ENCODE measurements at regions not wholly inside any gene's neighbourhood (a gene's known extent, or its start where the extent isn't known, plus 50 kb on each side); places are given as distances from the start of the nearest gene placed in this dataset.

DNA sequence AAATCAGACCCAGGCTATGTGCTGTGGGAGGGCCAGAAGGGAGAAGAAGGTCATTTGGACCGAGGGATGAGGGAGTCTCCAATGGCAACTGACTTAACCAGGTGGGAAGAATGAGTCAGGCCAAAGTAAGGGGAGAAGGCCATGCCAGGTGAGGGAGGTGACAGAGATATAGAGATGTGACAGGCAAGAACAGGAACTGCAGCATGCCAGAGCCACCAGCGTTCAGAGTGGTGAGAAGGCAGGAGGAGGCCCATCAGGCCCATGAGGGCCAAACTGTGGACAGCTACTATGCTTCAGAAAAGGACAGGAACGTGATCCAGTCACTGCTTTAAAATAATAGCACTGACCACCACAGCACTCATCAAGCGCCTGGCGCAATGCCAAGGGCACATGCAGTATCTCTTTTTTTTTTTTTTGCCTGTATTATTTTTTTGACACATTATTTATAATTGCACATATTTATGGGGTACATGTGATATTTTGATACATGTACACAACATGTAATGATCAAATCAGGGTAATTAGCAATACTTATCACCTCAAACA lies 154.3 kb upstream of the IGF1R start:
- no peak for DNase-seq (ENCODE audit: low read depth)
- no peak overlapping the region for H3K4me3 ChIP-seq (ENCODE audit: low read length)
- TF ChIP-seq, protein P1, sequence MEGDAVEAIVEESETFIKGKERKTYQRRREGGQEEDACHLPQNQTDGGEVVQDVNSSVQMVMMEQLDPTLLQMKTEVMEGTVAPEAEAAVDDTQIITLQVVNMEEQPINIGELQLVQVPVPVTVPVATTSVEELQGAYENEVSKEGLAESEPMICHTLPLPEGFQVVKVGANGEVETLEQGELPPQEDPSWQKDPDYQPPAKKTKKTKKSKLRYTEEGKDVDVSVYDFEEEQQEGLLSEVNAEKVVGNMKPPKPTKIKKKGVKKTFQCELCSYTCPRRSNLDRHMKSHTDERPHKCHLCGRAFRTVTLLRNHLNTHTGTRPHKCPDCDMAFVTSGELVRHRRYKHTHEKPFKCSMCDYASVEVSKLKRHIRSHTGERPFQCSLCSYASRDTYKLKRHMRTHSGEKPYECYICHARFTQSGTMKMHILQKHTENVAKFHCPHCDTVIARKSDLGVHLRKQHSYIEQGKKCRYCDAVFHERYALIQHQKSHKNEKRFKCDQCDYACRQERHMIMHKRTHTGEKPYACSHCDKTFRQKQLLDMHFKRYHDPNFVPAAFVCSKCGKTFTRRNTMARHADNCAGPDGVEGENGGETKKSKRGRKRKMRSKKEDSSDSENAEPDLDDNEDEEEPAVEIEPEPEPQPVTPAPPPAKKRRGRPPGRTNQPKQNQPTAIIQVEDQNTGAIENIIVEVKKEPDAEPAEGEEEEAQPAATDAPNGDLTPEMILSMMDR (conservative IDR thresholded peaks at IDR 0.05; ENCODE audit: low read depth, low read length) = no peak

DNA sequence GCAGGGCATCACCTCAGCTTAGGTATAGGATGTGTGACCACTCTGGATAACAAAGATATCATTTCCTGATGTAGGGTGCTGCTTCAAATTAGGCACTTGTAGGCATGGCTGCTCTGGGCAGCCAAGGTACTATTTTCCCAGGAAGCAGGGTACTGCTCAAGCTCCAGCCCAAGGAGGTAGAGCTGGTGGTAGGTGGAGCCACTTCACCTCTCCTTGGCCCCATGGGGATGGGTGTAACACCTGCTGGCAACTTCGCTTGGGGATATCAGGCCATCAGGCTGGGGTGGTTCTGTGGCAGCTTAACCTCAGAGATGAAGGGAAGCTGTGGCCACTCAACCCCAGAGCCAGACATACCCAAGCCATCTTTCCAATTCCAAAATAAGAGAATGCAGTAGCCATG lies 147.1 kb upstream of the IGF1R start:
- DNase-seq (ENCODE audit: low read depth) = no peak
- no peak overlapping the region for H3K4me3 ChIP-seq (ENCODE audit: low read length)
- TF ChIP-seq, protein P1 (conservative IDR thresholded peaks at IDR 0.05; ENCODE audit: low read depth, low read length) = no peak

DNA sequence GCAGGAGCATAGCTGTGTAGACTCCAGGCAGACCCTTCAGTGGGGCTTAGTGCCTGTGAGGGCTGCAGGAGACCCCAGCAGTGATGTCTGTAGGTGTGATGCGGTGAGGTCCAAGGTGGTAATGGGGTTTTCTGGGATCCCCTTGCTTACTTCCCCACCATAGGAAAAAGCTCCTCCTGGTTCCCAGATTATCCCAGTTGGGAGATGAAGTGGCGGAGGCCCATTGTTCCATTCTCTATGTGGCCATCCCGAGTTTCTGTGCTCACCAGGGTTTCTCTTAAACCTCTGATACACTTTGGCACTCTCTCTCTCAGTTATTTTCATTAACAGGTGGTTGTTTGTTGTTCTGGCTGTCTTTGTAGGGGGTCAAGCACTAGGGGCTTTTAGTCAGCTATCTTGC lies 146.7 kb upstream of the IGF1R start:
- H3K4me3 ChIP-seq (ENCODE audit: low read length) = no peak overlapping the region
- TF ChIP-seq, protein P1 (conservative IDR thresholded peaks at IDR 0.05; ENCODE audit: low read depth, low read length) = no peak
- DNase-seq (ENCODE audit: low read depth) = no peak

DNA sequence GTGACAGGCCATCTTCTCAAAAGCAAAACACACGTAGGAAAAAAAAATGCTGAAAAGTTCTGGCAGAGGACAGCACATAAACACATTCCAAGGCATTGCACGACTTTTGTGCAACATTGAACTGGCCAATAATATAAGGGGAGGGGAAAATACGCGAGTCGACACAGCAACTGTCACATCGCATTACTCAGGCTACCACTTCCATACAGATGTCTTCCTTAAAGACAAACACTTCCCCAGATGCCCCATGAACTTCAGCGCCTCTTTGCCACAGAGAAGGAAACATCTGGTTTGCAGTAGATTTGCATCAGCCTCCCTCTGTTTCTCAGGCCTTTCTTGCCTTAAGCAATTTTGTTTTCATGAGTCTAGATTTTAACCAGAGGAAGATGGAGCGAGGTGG lies 144.4 kb upstream of the IGF1R start:
- DNase-seq (ENCODE audit: low read depth) = no peak
- TF ChIP-seq, protein P1 (conservative IDR thresholded peaks at IDR 0.05; ENCODE audit: low read depth, low read length) = no peak

DNA sequence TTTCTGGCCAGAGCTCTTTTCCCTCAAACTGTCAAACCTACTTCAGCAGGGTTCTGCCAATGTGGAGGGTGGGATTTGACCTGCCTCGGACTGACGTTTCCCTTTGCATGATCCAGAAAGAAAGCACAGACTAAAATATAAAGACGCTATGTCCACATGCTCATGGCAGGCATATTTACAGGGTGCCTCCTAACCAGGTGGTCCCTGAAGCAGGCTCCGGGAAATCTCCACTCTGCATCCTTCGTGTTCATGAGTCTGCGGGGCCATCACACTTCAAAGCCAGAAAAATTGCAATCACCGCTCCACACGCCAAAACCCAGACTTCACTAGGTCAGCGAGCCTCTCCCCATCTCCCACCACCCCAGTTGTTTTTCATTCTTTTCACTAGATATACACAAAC lies 143.3 kb upstream of the IGF1R start:
- DNase-seq (ENCODE audit: low read depth) = no peak
- TF ChIP-seq, protein P1 (conservative IDR thresholded peaks at IDR 0.05; ENCODE audit: low read depth, low read length) = no peak
- H3K4me3 ChIP-seq (ENCODE audit: low read length) = no peak overlapping the region

More for the DNA sequence above, 144.4 kb upstream of the IGF1R start:
- H3K4me3 ChIP-seq (ENCODE audit: low read length) = no peak overlapping the region

DNA sequence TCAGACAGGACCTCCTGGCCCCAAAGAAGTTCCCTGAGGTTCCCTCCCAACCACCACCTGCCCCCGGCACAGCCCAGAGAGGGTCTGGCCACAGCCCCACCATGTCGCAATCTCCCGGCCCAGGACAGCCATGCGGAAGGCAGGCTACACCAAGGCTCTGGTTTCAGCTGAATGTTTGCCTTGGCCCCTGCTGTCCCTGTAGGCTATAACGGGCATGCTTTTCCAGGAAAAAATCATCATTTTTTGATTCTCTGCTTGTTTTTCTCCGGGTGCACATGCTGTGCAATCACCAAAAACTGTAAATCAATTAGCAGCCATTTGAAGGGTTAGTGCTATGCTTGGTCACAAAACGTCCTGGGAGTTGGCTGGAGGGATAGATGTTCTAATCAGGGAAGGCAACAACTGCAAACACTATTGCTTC lies 142.7 kb upstream of the IGF1R start:
- DNase-seq (ENCODE audit: low read depth) = no peak
- TF ChIP-seq, protein P1 (conservative IDR thresholded peaks at IDR 0.05; ENCODE audit: low read depth, low read length) = no peak
- H3K4me3 ChIP-seq (ENCODE audit: low read length) = no peak overlapping the region

DNA sequence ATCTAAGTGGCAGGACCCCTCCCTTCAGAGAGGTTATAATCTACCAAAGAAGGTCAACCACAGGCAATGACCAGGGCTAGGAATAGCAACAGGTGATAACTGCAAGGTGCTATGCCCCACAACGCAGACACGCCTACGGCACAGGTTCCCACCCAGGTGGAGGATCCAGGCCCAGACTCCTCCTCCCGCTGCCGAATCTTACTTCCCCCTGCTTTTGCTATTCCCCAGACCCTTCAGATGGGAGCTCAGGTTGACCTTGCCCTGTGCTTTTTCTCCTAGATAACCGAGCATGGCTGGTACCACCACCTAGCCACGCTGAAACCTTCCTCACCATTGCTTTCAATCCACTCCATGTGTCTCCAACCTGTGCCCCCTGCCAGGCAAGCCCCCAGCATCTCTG lies 142.2 kb upstream of the IGF1R start:
- DNase-seq (ENCODE audit: low read depth) = no peak
- TF ChIP-seq, protein P1 (conservative IDR thresholded peaks at IDR 0.05; ENCODE audit: low read depth, low read length) = no peak
- H3K4me3 ChIP-seq (ENCODE audit: low read length) = no peak overlapping the region

Data from retinal pigment epithelial cell (primary cell).